Lower leg skin (tissue), 3 donors: ENCODE measurements at regions not wholly inside any gene's neighbourhood (a gene's known extent, or its start where the extent isn't known, plus 50 kb on each side); places are given as distances from the start of the nearest gene placed in this dataset.

Experiments used
- CTCF ChIP-seq, 3 donors: fragments of 450-650 bp; IDR thresholded peaks; one replicate each; pipeline ENCODE4 v1.5.1; 2016; ENCODE audit warnings: antibody characterized with exemption in 3 of 3, mild to moderate bottlenecking in 3 of 3, moderate library complexity in 2 of 3
- POLR2A ChIP-seq, 2 donors: fragments of 450-650 bp; IDR thresholded peaks; one replicate each; pipeline ENCODE4 v1.6.1; 2016 to 2017; ENCODE audit warnings: antibody characterized with exemption in 2 of 2, mild to moderate bottlenecking in 1 of 2, moderate library complexity in 1 of 2

GRCh38 chr2:81437456-81438000, 1133.0 kb upstream of the LRRTM1 start:
- TF ChIP-seq CTCF (IDR thresholded peaks at IDR 0.05) (no peak), POLR2A (IDR thresholded peaks at IDR 0.05) (no peak)
